Epithelial cell of esophagus (primary cell): ENCODE measurements at regions not wholly inside any gene's neighbourhood (a gene's known extent, or its start where the extent isn't known, plus 50 kb on each side); places are given as distances from the start of the nearest gene placed in this dataset.
"Not testable (repeated sequence)": the region's sequence is repeated elsewhere in the genome, so short reads cannot be mapped to it uniquely, and the experiment has no call there.

Experiments used
- DNase-seq: peaks from one replicate; pipeline ENCODE4 v3.0.0; 2010; ENCODE audit warnings: low read depth
- H3K4me3 ChIP-seq: 2 replicates; pipeline ENCODE4 v1.5.1; 2011; ENCODE audit warnings: mild to moderate bottlenecking, low read length, control low read depth

- DNase-seq, H3K4me3 ChIP-seq: not testable (repeated sequence)
Measured at GRCh38 chr1:149157409-149157808, 54.1 kb upstream of the NBPF9 start.

GRCh38 chr1:149158308-149158707 lies 55.0 kb upstream of the NBPF9 start:
- not testable (repeated sequence) for H3K4me3 ChIP-seq, DNase-seq

DNA sequence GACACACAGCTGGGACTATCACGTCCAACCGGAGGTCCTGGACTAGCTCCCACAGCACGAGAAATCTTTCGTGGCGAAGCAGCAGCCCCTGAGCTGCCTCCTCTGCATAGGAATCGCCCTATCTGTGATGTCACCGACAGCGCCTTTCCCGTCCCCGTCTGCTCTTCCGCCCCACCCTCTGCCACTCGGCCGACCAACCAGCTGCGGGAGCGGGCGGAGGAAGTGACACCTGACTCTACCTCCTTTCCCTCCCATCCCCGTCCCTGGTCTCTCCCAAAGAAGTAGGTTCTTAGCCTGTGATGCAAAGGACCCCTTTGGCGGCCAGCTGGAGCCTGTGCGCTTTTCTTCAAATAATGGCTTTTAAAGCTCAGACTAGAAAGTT lies 59.7 kb upstream of the NBPF9 start:
- DNase-seq, H3K4me3 ChIP-seq: not testable (repeated sequence)

DNA sequence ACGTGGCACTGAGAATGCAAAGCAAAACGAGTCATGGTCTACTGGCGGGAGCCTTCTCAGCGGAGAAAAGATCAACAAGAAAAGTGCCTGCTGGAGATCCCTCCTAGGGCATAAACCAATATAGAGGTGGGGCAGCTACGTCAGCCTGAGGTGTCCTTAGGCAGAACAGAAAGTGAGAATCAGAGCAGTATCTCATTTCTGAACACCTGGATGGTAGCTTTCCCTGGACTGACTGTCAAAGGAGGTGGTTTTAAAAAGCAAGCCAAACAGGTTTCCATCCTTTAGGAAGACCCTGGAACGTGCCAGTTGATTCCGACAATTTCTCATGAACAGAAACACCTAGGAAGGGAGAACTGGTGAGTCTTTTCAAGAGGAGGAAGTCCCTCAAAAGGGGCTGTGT lies 71.4 kb upstream of the NBPF9 start:
- not testable (repeated sequence) for DNase-seq, H3K4me3 ChIP-seq

- not testable (repeated sequence) for DNase-seq, H3K4me3 ChIP-seq
Measured at GRCh38 chr1:149175812-149176211, 72.5 kb upstream of the NBPF9 start.

GRCh38 chr1:149176453-149177316 lies 73.3 kb upstream of the NBPF9 start:
- peak overlapping the region; percentile 50 for H3K4me3 ChIP-seq
- DNase-seq = peak; percentile 36

DNA sequence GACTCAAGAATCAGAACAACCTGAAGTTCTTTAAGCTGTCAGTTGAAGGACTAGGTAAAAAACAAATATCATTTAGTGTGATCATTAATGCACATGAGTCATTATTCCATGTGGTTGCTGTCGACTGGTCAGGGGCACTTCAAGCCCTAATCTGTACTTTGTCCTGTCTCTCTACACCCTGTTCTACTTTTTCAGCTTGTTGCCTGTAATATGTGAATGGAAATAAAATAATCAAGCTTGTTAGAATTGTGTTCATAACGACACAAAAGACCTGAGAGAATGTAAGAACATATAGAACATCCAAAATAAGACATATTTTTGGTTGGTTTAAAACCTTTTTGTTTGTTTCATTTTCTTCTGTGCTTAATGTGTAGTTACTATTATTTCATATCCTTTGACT lies 87.4 kb upstream of the NBPF9 start:
- not testable (repeated sequence) for DNase-seq, H3K4me3 ChIP-seq

DNA sequence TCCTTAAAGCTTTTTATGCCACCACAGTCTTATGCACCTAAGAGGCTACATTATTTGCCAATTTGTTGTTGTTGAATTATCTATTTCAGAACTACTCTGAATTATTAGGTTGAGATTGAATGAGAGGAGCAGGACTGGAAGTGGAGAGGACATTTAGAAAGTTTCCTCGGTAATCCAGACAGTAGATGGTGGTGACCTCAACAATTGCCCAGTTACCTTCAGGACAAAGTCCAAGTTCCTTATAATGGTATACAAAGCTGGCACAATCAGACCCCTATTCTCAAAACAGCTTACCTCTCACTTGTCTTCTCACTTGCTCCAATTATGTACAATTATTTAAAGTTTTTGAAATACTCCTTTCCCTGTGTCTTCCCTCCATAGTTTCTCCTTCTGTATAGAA lies 93.3 kb upstream of the NBPF9 start:
- not testable (repeated sequence) for DNase-seq

DNA sequence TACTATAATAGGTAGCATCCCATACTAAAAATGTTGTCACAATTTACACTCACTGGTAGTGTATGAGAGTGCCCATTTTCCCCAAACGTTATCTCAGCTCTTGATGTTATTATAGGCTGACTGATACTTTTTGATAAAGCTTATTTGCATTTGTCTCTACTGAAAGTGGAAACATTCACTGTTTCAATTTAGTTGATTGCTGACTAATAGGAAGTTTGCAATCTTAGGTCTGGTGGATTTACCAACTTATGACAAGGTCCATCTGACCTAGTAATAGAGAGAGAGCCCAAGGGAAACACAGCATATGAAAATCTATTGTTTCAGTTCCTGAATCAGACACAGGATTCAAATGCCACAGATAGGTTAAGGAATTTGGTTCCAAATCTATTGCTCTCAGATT lies 97.2 kb upstream of the NBPF9 start:
- peak; percentile 30 for DNase-seq
- not testable (repeated sequence) for H3K4me3 ChIP-seq

More for the DNA sequence above, 93.3 kb upstream of the NBPF9 start:
- not testable (repeated sequence) for H3K4me3 ChIP-seq

- not testable (repeated sequence) for H3K4me3 ChIP-seq, DNase-seq
Measured at GRCh38 chr1:149202283-149202682, 98.9 kb upstream of the NBPF9 start.

DNA sequence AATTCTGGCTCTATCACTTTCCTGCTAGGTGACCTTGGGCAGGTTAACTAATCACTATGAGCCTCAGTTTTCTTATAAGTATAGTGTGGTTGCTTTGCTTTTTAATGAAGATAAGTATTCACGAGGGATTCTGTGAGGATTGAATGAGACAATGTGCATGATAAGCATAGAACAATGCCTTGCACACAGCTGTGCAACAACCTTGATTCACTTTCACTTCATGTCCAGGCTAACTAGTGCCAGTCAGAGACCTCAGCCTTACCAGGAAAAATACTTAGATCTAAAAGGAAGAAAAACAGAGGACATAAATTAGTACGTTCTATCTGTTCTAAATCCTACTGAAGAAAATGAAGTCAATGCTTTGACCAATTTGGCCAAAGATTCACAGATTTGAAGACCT lies 101.0 kb upstream of the NBPF9 start:
- DNase-seq, H3K4me3 ChIP-seq: not testable (repeated sequence)

DNA sequence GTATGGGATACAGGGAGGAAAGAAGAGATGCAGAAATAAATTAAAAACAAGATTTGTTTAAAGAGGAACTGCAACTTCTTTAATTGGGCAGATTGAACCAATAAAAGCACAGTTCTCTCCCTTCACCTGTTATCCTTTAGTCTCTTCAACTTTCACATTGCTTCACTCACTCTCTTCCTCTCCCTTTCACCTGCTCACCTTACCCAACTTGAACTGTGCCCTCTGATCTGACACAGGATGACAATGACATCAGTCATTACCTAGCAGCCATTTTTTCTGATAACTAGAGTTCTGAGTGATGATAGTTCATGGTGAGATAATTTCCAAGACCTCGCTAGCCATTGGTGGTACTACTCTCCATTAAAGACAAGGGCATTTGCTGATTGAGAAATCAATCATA lies 105.5 kb upstream of the NBPF9 start:
- H3K4me3 ChIP-seq, DNase-seq: not testable (repeated sequence)

DNA sequence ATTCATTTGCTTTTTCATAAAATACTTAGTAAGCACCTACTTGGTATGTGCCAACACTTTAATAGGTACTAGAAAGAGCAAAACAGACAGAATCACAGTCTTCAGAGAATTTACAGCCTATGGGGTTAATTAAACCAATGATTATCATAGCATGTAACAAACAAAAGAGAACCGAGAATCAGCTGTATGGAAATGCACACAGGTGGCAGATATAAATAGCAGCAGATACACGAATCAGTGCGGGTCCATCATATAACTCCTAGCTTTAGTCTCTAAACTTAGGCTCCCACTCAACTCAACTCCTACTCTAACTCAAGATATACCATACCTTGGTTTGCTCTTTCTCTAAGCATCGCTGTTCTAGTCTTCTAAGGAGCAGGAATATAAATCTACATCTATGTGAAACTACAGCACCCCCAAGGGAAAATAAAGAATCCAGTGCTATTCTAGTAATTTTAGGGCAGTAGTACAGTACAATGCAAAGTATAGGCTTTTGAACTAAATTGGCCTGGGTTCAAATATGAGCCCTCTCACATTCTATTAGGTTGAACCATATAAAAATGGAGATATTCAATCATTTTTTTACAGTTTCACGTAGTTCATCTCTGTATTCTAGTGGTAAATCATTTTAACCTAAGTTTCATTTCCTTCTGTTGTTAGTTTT lies 108.5 kb upstream of the NBPF9 start:
- not testable (repeated sequence) for H3K4me3 ChIP-seq, DNase-seq

DNA sequence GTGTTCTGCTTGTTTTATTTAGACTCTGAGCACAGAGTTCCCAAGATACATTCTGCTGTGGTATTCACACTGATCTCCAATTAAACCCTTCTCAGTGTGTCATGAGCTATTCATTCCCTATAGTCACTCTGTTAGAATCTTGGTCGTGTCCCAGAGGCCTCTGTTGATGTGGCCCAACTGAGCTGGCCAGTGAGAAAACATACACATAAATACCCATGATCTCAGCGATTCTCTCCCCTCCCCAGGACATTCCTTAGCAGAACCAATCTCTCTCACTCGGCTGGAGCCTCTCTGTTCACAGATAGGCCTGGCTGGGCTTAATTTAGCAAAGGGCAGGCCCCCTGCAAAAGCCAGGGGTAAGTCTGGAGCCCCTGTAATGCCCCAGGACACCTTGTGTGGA lies 109.6 kb upstream of the NBPF9 start:
- not testable (repeated sequence) for DNase-seq, H3K4me3 ChIP-seq

- not testable (repeated sequence) for H3K4me3 ChIP-seq, DNase-seq
Measured at GRCh38 chr1:149213673-149214072, 110.3 kb upstream of the NBPF9 start.

- DNase-seq, H3K4me3 ChIP-seq: not testable (repeated sequence)
Measured at GRCh38 chr1:149218080-149218988, 115.0 kb upstream of the NBPF9 start.

DNA sequence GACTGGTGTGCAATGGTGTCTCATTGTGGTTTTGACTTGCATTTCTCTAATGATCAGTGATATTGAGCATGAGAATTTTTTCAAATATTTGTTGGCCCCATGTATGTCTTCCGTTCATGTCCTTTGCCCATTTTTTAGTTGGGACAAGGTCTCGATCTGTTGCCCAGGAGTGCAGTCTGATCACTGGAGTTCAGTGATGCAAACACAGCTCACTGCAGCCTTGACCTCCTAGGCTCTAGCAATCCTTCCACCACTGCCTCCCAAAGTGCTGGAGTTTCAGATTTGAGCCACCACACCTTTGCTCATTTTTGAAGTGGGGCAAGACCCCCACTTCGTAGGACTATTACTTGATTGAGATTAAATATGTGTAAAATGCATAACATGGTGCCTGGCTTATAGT lies 116.2 kb upstream of the NBPF9 start:
- DNase-seq, H3K4me3 ChIP-seq: not testable (repeated sequence)

- DNase-seq, H3K4me3 ChIP-seq: not testable (repeated sequence)
Measured at GRCh38 chr1:149220463-149221074, 117.2 kb upstream of the NBPF9 start.

GRCh38 chr1:149227933-149228665 lies 124.7 kb upstream of the NBPF9 start:
- not testable (repeated sequence) for DNase-seq, H3K4me3 ChIP-seq
